NCI-H2029 treated with DMSO at 0.1 percent for 48 hours (cell line): ENCODE measurements at regions not wholly inside any gene's neighbourhood (a gene's known extent, or its start where the extent isn't known, plus 50 kb on each side); places are given as distances from the start of the nearest gene placed in this dataset.

Experiments used
- DNase-seq: peaks from one replicate; lab custom pipeline; 2025; lab: John Stamatoyannopoulos, UW

GRCh38 chr18:67290421-67290820 is 226.1 kb downstream of the DSEL start:
- DNase-seq: no peak

GRCh38 chr18:67285583-67285982 is 230.9 kb downstream of the DSEL start:
- DNase-seq: no peak

GRCh38 chr18:67282796-67283195 is 233.7 kb downstream of the DSEL start:
- DNase-seq: no peak

- no peak for DNase-seq
Observed at GRCh38 chr18:67281746-67282145, 234.8 kb downstream of the DSEL start.

- no peak for DNase-seq
Observed at GRCh38 chr18:67280486-67281242, 235.9 kb downstream of the DSEL start.

GRCh38 chr18:67279988-67280387 is 236.5 kb downstream of the DSEL start:
- DNase-seq: no peak

- DNase-seq: no peak
Observed at GRCh38 chr18:67278984-67279383, 237.5 kb downstream of the DSEL start.

- DNase-seq: no peak
Observed at GRCh38 chr18:67276638-67277037, 239.9 kb downstream of the DSEL start.

GRCh38 chr18:67273288-67273687 is 243.2 kb downstream of the DSEL start:
- no peak for DNase-seq

- DNase-seq: no peak
Observed at GRCh38 chr18:67269206-67269605, 247.3 kb downstream of the DSEL start.

GRCh38 chr18:67268530-67268929 is 248.0 kb downstream of the DSEL start:
- DNase-seq: no peak

- no peak for DNase-seq
Observed at GRCh38 chr18:67266246-67267237, 250.0 kb downstream of the DSEL start.

- DNase-seq: no peak
Observed at GRCh38 chr18:67265464-67266245, 250.9 kb downstream of the DSEL start.

GRCh38 chr18:67261931-67262552 is 254.5 kb downstream of the DSEL start:
- no peak for DNase-seq

GRCh38 chr18:67260841-67261240 is 255.7 kb downstream of the DSEL start:
- DNase-seq: no peak

- DNase-seq: no peak
Observed at GRCh38 chr18:67250776-67251424, 265.6 kb downstream of the DSEL start.

GRCh38 chr18:67243799-67244587 is 272.5 kb downstream of the DSEL start:
- DNase-seq: no peak

- no peak for DNase-seq
Observed at GRCh38 chr18:67242001-67242400, 274.5 kb downstream of the DSEL start.

- DNase-seq: no peak
Observed at GRCh38 chr18:67241299-67241698, 275.2 kb downstream of the DSEL start.

- DNase-seq: no peak
Observed at GRCh38 chr18:67239826-67240225, 276.7 kb downstream of the DSEL start.
